ENCODE measurements at regions not wholly inside any gene's neighbourhood (a gene's known extent, or its start where the extent isn't known, plus 50 kb on each side); places are given as distances from the start of the nearest gene placed in this dataset.

DNA sequence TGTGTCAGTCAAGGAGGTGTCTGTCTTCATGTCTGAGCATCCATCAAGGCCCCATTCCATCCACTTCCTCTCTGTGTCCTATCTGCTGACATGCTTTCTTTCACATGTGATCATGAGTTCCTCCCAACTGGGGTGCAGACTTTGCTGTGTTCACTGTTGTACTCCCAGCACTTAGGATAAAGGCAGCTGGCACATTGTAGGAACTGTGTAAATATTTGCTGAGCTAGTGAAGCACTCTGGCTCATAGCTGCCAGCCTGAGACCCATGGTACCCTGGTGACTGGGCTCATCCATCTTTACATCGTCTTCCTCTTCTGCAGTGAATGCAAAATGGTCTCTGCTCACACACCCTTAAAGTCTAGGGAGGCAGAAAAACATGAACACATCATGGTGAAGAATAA, 242.2 kb upstream of the IGFBP3 start:
- peaks cover 0 to 5% (median 2%) of the 10 kb centered on the region in 7 donors for H3K9me3 Mint-ChIP-seq
- ATAC-seq (ENCODE audit: low read depth in 2 of 2) (no peak), DNase-seq (no peak)

DNA sequence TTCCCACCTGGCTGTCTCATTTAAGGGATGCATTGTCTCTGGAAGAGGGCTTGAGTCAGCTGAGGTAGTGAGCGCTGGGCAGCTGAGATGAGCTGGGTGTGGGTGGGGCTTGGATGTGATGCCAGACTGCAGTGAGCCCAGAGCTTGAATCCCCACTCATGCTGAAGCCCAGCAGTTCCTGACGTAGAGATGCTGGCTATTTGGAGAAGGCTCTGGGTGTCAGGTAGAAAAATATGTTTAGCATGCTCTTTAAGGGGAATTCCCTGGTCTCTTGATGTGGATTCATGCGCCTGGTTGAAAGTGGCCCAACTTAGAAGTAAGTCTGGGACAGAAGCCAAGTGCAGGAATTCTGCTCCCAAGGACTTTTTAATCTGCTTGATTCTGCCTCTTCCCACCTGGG, 241.5 kb upstream of the IGFBP3 start:
- H3K27ac Mint-ChIP-seq = no peak overlapping the region
- H3K4me3 Mint-ChIP-seq = no peak overlapping the region
- Histone ChIP-seq H3K4me3 (ENCODE audit: low read depth, low read length) (no peak overlapping the region), H3K9me3 (ENCODE audit: control insufficient read depth in 2 of 2, low read length in 2 of 2) (no peaks in the 10 kb centered on the region), H3K27ac (ENCODE audit: insufficient read depth, low read length, poor library complexity, severe bottlenecking) (no peak overlapping the region), H3K4me1 (ENCODE audit: control insufficient read depth, insufficient read depth, low read length, poor library complexity, severe bottlenecking) (no peaks in the 10 kb centered on the region), H3K27me3 (ENCODE audit: control insufficient read depth, insufficient read depth, low read length) (no peaks in the 10 kb centered on the region), H3K36me3 (ENCODE audit: control insufficient read depth, insufficient read depth, low read length) (no peaks in the 10 kb centered on the region)
- no peak for ATAC-seq (ENCODE audit: low read depth in 2 of 2)
- no peaks in the 10 kb centered on the region for H3K36me3 Mint-ChIP-seq
- no peaks in the 10 kb centered on the region for H3K27me3 Mint-ChIP-seq
- H3K9me3 Mint-ChIP-seq = peaks cover 0 to 5% (median 2%) of the 10 kb centered on the region in 7 donors
- H3K4me1 Mint-ChIP-seq = no peaks in the 10 kb centered on the region
- DNase-seq = no peak

More for the DNA sequence above, 242.2 kb upstream of the IGFBP3 start:
- Histone ChIP-seq H3K4me3 (ENCODE audit: low read depth, low read length) (no peak overlapping the region), H3K27ac (ENCODE audit: insufficient read depth, low read length, poor library complexity, severe bottlenecking) (no peak overlapping the region), H3K4me1 (ENCODE audit: control insufficient read depth, insufficient read depth, low read length, poor library complexity, severe bottlenecking) (no peaks in the 10 kb centered on the region), H3K9me3 (ENCODE audit: control insufficient read depth in 2 of 2, low read length in 2 of 2) (no peaks in the 10 kb centered on the region), H3K36me3 (ENCODE audit: control insufficient read depth, insufficient read depth, low read length) (no peaks in the 10 kb centered on the region), H3K27me3 (ENCODE audit: control insufficient read depth, insufficient read depth, low read length) (no peaks in the 10 kb centered on the region)
- Mint-ChIP-seq H3K4me3 (no peak overlapping the region), H3K36me3 (no peaks in the 10 kb centered on the region), H3K27ac (no peak overlapping the region), H3K27me3 (no peaks in the 10 kb centered on the region), H3K4me1 (no peaks in the 10 kb centered on the region)

DNA sequence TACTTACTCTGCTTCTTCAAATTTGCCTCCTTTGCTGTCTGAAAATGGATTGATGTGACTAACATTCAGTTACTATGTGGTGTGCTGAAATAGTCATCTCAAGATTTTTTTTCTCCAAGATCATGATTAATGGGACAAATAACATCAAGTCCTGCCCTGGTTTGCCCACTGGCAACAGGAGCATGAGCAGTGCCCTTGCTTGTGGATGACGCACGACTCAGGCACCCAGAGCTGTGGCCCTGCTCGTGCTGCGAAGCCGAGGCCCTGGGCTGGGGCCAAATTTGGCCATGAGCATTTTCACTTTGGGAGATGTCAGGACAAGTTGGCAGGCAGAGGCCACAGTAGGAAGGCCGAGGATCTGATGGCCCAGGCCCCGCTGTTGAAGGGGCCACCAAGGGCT, 239.8 kb upstream of the IGFBP3 start:
- Mint-ChIP-seq H3K36me3 (no peaks in the 10 kb centered on the region), H3K27me3 (no peaks in the 10 kb centered on the region), H3K9me3 (peaks cover 0 to 5% (median 0%) of the 10 kb centered on the region in 7 donors), H3K27ac (no peak overlapping the region), H3K4me1 (no peaks in the 10 kb centered on the region), H3K4me3 (no peak overlapping the region)
- no peak overlapping the region for H3K27ac ChIP-seq (ENCODE audit: insufficient read depth, low read length, poor library complexity, severe bottlenecking)
- no peak for DNase-seq
- no peaks in the 10 kb centered on the region for H3K9me3 ChIP-seq (ENCODE audit: control insufficient read depth in 2 of 2, low read length in 2 of 2)
- no peak for ATAC-seq (ENCODE audit: low read depth in 2 of 2)
- no peak overlapping the region for H3K4me3 ChIP-seq (ENCODE audit: low read depth, low read length)
- H3K36me3 ChIP-seq (ENCODE audit: control insufficient read depth, insufficient read depth, low read length) = no peaks in the 10 kb centered on the region
- no peaks in the 10 kb centered on the region for H3K27me3 ChIP-seq (ENCODE audit: control insufficient read depth, insufficient read depth, low read length)
- H3K4me1 ChIP-seq (ENCODE audit: control insufficient read depth, insufficient read depth, low read length, poor library complexity, severe bottlenecking) = no peaks in the 10 kb centered on the region

DNA sequence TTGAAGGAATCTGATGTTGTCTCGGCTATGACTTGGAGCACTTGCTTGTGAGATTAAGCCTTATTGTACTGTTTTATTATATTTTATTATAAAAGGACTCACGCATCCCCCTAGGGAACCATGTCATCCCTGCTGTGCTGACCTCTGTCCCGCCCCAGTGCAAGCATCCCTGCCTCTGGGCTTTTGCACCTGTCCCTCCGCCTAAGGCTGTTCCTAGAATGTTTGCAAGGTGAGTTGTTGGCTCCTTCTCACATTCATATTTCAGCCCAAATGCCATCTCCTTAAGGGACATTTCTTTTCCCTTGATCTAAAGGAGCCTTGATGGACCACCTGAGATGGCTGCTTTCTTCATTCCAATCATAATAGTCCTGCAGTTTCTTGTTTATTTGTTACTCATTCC, 236.9 kb upstream of the IGFBP3 start:
- no peak for ATAC-seq (ENCODE audit: low read depth in 2 of 2)

DNA sequence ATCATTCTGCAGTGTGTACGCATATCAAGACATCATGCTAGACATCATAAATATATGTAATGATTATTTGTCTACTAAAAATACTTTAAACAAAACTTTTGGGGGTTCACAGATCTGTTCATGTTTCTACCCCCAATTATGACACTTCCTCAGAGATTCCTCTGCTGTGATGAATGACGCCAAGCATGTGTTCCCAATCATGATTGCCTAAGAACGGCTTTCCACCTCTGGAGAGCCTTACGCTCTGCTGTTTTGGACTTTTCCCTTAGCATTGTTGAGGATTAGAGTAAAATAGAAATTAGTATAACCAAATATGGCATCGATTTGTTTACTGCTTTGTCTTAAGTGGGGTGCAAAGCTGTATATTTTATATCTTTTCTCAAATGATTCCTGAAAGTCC, 236.3 kb upstream of the IGFBP3 start:
- Histone ChIP-seq H3K27ac (ENCODE audit: insufficient read depth, low read length, poor library complexity, severe bottlenecking) (no peak overlapping the region), H3K36me3 (ENCODE audit: control insufficient read depth, insufficient read depth, low read length) (no peaks in the 10 kb centered on the region), H3K4me1 (ENCODE audit: control insufficient read depth, insufficient read depth, low read length, poor library complexity, severe bottlenecking) (no peaks in the 10 kb centered on the region), H3K4me3 (ENCODE audit: low read depth, low read length) (no peak overlapping the region), H3K9me3 (ENCODE audit: control insufficient read depth in 2 of 2, low read length in 2 of 2) (no peaks in the 10 kb centered on the region), H3K27me3 (ENCODE audit: control insufficient read depth, insufficient read depth, low read length) (no peaks in the 10 kb centered on the region)
- ATAC-seq (ENCODE audit: low read depth in 2 of 2) (no peak), DNase-seq (no peak)
- H3K27ac Mint-ChIP-seq = no peak overlapping the region
- H3K4me3 Mint-ChIP-seq = no peak overlapping the region
- no peaks in the 10 kb centered on the region for H3K36me3 Mint-ChIP-seq
- H3K9me3 Mint-ChIP-seq = peaks cover 0 to 2% (median 0%) of the 10 kb centered on the region in 7 donors
- H3K27me3 Mint-ChIP-seq = no peaks in the 10 kb centered on the region
- no peaks in the 10 kb centered on the region for H3K4me1 Mint-ChIP-seq

More for the DNA sequence above, 236.9 kb upstream of the IGFBP3 start:
- no peaks in the 10 kb centered on the region for H3K27me3 Mint-ChIP-seq
- H3K36me3 Mint-ChIP-seq = no peaks in the 10 kb centered on the region
- H3K4me3 Mint-ChIP-seq = no peak overlapping the region
- DNase-seq = no peak
- no peak overlapping the region for H3K27ac Mint-ChIP-seq
- H3K36me3 ChIP-seq (ENCODE audit: control insufficient read depth, insufficient read depth, low read length) = no peaks in the 10 kb centered on the region
- H3K27ac ChIP-seq (ENCODE audit: insufficient read depth, low read length, poor library complexity, severe bottlenecking) = no peak overlapping the region
- H3K27me3 ChIP-seq (ENCODE audit: control insufficient read depth, insufficient read depth, low read length) = no peaks in the 10 kb centered on the region
- H3K4me1 ChIP-seq (ENCODE audit: control insufficient read depth, insufficient read depth, low read length, poor library complexity, severe bottlenecking) = no peaks in the 10 kb centered on the region
- no peaks in the 10 kb centered on the region for H3K4me1 Mint-ChIP-seq
- H3K9me3 Mint-ChIP-seq = peaks cover 0 to under 1% (median 0%) of the 10 kb centered on the region in 7 donors
- no peak overlapping the region for H3K4me3 ChIP-seq (ENCODE audit: low read depth, low read length)
- no peaks in the 10 kb centered on the region for H3K9me3 ChIP-seq (ENCODE audit: control insufficient read depth in 2 of 2, low read length in 2 of 2)

DNA sequence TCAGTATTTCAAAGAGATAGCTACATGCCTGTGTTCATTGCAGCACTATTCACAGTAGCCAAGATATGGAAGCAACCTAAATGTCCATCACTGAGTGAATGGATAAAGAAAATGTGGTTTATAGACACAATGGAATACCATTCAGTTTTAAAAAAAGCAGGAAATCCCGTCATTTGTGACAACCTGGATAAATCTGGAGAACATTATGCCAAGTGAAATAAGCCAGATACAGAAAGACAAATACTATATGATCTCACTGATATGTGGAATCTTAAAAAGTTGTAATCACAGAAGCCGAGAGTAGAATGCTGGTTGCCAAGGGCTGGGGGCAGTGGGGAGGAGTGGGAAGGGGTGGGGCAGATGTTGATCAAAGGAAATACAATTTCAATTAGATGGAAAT, 235.8 kb upstream of the IGFBP3 start:
- H3K4me3 ChIP-seq (ENCODE audit: low read depth, low read length) = no peak overlapping the region
- H3K36me3 Mint-ChIP-seq = no peaks in the 10 kb centered on the region
- no peak overlapping the region for H3K27ac Mint-ChIP-seq
- ATAC-seq (ENCODE audit: low read depth in 2 of 2) (no peak), DNase-seq (no peak)
- H3K9me3 Mint-ChIP-seq = peaks cover 0 to 2% (median 0%) of the 10 kb centered on the region in 7 donors
- H3K9me3 ChIP-seq (ENCODE audit: control insufficient read depth in 2 of 2, low read length in 2 of 2) = no peaks in the 10 kb centered on the region
- H3K4me1 Mint-ChIP-seq = no peaks in the 10 kb centered on the region
- no peak overlapping the region for H3K27ac ChIP-seq (ENCODE audit: insufficient read depth, low read length, poor library complexity, severe bottlenecking)
- H3K27me3 Mint-ChIP-seq = no peaks in the 10 kb centered on the region
- H3K4me3 Mint-ChIP-seq = no peak overlapping the region
- H3K36me3 ChIP-seq (ENCODE audit: control insufficient read depth, insufficient read depth, low read length) = no peaks in the 10 kb centered on the region
- H3K27me3 ChIP-seq (ENCODE audit: control insufficient read depth, insufficient read depth, low read length) = no peaks in the 10 kb centered on the region
- no peaks in the 10 kb centered on the region for H3K4me1 ChIP-seq (ENCODE audit: control insufficient read depth, insufficient read depth, low read length, poor library complexity, severe bottlenecking)

DNA sequence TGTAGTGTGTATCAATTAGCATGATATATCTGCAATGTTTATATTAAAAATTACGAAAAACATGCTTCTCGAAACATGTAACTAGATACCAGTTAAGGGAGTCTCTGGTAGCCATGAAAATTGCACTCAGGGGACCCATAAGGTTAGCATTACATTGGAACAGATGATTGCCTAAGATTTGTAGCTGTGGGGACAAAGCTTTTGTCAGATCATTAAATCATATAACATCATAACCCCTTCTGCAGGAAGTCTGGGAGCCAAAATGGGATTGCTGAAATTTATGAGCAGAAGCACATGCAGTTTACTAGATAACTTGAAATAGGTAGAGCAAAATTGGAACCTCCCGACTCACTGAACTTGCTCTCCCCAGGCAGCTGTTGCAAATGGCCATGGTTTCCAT, 235.0 kb upstream of the IGFBP3 start:
- ATAC-seq (ENCODE audit: low read depth in 2 of 2) = no peak

DNA sequence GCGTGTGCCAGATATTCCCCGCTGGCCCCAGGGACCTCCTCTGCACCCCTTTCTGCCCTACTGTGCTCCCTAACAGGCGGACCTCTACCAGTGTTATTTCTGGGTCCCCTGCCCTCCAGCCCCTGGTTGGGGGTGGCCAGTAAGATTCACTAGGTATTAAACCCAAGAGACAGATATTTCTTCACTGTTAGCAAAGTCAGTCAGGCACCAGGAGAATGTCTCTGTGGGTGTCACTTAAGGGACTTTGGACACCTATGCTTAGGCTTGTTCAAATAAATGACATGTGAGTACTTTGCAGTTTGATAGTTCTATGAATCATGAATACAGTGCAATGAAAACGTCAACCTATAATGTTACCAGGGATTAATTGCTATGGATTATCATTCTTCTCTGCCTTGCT, 234.3 kb upstream of the IGFBP3 start:
- Mint-ChIP-seq H3K27ac (no peak overlapping the region), H3K9me3 (peaks cover 0 to 2% (median 0%) of the 10 kb centered on the region in 7 donors), H3K4me1 (no peaks in the 10 kb centered on the region), H3K4me3 (no peak overlapping the region), H3K36me3 (no peaks in the 10 kb centered on the region), H3K27me3 (no peaks in the 10 kb centered on the region)
- no peak overlapping the region for H3K27ac ChIP-seq (ENCODE audit: insufficient read depth, low read length, poor library complexity, severe bottlenecking)
- no peak for ATAC-seq (ENCODE audit: low read depth in 2 of 2)
- H3K27me3 ChIP-seq (ENCODE audit: control insufficient read depth, insufficient read depth, low read length) = no peaks in the 10 kb centered on the region
- no peaks in the 10 kb centered on the region for H3K36me3 ChIP-seq (ENCODE audit: control insufficient read depth, insufficient read depth, low read length)
- no peaks in the 10 kb centered on the region for H3K9me3 ChIP-seq (ENCODE audit: control insufficient read depth in 2 of 2, low read length in 2 of 2)
- DNase-seq = no peak
- no peak overlapping the region for H3K4me3 ChIP-seq (ENCODE audit: low read depth, low read length)
- no peaks in the 10 kb centered on the region for H3K4me1 ChIP-seq (ENCODE audit: control insufficient read depth, insufficient read depth, low read length, poor library complexity, severe bottlenecking)

More for the DNA sequence above, 235.0 kb upstream of the IGFBP3 start:
- Histone ChIP-seq H3K4me3 (ENCODE audit: low read depth, low read length) (no peak overlapping the region), H3K36me3 (ENCODE audit: control insufficient read depth, insufficient read depth, low read length) (no peaks in the 10 kb centered on the region), H3K27ac (ENCODE audit: insufficient read depth, low read length, poor library complexity, severe bottlenecking) (no peak overlapping the region), H3K9me3 (ENCODE audit: control insufficient read depth in 2 of 2, low read length in 2 of 2) (no peaks in the 10 kb centered on the region), H3K4me1 (ENCODE audit: control insufficient read depth, insufficient read depth, low read length, poor library complexity, severe bottlenecking) (no peaks in the 10 kb centered on the region), H3K27me3 (ENCODE audit: control insufficient read depth, insufficient read depth, low read length) (no peaks in the 10 kb centered on the region)
- no peak for DNase-seq
- no peaks in the 10 kb centered on the region for H3K27me3 Mint-ChIP-seq
- no peak overlapping the region for H3K4me3 Mint-ChIP-seq
- H3K4me1 Mint-ChIP-seq = no peaks in the 10 kb centered on the region
- H3K27ac Mint-ChIP-seq = no peak overlapping the region
- no peaks in the 10 kb centered on the region for H3K36me3 Mint-ChIP-seq
- H3K9me3 Mint-ChIP-seq = peaks cover 0 to 2% (median 0%) of the 10 kb centered on the region in 7 donors
